ENCODE measurements at regions not wholly inside any gene's neighbourhood (a gene's known extent, or its start where the extent isn't known, plus 50 kb on each side); places are given as distances from the start of the nearest gene placed in this dataset.

GRCh38 chr14:54090274-54090673 is 133.6 kb upstream of the BMP4 start:
- DNase-seq (ENCODE audit: low read depth in 2 of 2): no peak

DNA sequence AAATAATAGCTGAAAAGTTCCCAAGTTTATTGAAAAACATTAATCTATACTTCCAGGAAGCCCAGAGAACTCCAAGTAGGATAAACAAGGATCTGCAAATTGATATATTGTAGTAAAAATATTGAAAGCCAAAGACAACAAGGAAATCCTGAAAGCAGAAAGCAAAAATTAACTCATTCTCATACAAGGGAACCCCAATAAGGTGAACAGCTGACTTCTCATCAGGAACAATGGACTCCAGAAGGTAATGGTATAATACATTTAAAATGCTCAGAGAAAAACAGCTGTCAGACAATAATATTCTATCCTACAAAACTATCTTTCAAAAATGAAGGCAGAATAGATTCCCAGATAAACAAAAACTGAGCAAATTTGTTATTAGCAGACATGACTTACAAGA is 138.1 kb upstream of the BMP4 start:
- DNase-seq (ENCODE audit: low read depth in 2 of 2): no peak

GRCh38 chr14:54098536-54098935 is 141.9 kb upstream of the BMP4 start:
- no peak for DNase-seq (ENCODE audit: low read depth in 2 of 2)

DNA sequence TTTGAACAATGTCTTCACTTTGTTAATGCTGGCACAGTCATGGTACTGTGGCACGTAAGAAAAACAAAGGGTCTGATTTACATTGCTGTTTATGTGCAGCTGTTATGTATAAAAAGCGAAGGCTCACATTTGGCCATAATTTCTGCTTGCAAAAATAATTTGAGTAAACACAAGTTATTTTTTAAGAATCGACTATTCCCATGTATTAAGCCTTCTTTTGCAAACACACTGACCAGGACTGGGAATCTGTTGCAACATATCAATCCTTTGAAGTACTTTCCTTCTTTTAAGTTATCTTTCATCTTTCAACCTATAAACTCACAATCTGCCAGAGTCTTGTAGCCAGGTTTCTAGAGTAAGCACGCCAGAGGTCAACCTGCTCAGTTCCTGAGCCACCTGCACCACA is 145.4 kb upstream of the BMP4 start:
- DNase-seq (ENCODE audit: low read depth in 2 of 2): no peak

DNA sequence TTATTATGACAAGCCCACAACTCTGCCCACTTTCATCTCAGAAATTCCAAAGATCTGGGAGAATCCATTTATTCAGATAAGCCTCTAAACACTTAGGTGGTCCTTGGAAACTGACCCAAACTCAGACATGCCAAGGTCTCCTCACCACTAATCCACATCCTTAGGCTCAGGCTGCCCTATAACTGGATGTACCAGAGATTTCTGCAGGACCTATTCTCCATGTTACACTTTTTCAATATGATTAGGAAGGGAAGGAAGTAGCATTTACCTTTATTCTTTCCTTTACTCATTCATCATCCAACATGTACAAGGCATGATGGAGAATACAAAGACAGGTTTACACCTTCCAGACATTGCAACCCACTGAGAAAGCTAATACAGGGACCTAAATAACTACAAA is 145.9 kb upstream of the BMP4 start:
- DNase-seq (ENCODE audit: low read depth in 2 of 2): no peak

DNA sequence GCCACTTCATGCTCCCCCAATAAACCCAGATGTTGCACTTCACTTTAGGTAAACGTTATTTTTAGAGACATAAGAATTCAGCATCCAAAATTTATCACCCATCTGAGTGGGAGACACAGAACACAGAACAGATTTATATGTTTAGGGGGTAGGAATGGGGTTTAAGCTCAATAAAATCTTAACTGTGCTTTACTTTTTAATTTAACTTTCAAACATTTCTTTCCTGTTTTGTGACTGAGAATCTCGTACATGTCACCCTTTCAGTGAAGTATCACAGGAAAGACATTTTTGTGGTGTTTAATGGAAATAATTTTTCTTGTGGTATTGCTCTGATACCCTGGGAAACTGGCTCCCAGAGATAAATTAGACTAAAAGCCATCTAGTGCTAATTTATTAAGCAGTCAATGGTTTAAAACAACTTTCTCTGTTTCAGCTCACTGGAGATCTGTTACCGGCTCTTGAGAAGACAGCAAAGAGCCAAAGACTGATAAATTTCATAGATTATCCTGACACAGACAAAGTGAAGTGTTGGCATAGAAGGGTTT is 148.0 kb upstream of the BMP4 start:
- DNase-seq (ENCODE audit: low read depth in 2 of 2): no peak

DNA sequence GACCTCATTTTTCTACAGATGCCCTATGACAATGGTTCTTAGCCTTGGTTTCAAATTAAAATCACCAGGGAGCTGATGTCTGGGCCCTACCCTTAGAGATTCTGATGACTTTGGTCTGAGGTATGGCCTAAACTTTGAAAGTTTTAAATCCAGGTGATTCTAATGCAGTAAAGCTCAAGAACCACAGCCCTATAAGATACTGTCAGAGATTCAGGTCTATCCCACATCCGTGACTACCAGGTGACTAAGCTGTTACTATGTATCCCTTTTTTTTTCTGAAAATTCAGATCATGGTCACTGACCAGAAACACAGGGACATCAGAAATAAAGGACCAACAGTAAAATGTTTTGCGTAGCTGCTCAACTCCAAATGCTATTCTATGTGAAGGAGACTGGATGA is 148.8 kb upstream of the BMP4 start:
- no peak for DNase-seq (ENCODE audit: low read depth in 2 of 2)

- no peak for DNase-seq (ENCODE audit: low read depth in 2 of 2)
Measured at GRCh38 chr14:54105898-54106297, 149.3 kb upstream of the BMP4 start.

DNA sequence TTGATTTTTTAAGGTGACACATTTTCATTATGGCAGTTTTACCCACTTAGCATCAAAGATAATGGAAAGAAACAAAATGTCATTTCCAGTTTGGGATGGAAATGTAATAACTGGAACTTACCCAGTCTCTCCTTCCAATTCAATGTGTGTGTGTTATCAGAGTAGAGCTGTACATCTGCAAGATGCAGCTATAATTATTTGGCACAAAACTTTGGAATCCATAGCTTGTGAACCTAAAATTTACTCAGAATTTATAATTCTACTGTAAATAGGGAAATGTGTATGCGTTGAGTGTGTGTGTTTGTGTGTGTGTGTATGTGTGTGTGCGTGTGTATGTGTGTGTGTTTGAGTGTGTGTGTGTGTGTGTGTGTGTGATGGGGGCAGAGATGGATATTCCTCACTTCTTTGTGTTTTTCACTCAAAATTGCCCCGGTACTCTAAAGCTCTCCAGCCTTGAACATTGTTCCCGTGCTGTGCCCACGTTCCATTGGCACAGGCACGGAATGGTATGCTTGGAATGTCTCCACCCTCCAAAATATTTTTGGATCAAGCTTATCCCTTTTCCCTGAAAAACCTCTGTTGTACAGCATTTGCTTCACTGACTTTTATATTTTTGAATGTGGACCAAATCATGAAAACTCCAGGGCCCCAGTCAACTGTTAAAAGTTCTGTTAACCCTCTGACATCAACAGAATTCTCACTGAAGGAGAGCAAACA is 150.2 kb upstream of the BMP4 start:
- peak in 1 of 2 donors; percentile 37 for DNase-seq (ENCODE audit: low read depth in 2 of 2)

- peak; percentile 47 to 84 for DNase-seq (ENCODE audit: low read depth in 2 of 2)
Measured at GRCh38 chr14:54108481-54109471, 152.2 kb upstream of the BMP4 start.

GRCh38 chr14:54109521-54110120 is 153.0 kb upstream of the BMP4 start:
- no peak for DNase-seq (ENCODE audit: low read depth in 2 of 2)

GRCh38 chr14:54114941-54115340 is 158.3 kb upstream of the BMP4 start:
- no peak for DNase-seq (ENCODE audit: low read depth in 2 of 2)

DNA sequence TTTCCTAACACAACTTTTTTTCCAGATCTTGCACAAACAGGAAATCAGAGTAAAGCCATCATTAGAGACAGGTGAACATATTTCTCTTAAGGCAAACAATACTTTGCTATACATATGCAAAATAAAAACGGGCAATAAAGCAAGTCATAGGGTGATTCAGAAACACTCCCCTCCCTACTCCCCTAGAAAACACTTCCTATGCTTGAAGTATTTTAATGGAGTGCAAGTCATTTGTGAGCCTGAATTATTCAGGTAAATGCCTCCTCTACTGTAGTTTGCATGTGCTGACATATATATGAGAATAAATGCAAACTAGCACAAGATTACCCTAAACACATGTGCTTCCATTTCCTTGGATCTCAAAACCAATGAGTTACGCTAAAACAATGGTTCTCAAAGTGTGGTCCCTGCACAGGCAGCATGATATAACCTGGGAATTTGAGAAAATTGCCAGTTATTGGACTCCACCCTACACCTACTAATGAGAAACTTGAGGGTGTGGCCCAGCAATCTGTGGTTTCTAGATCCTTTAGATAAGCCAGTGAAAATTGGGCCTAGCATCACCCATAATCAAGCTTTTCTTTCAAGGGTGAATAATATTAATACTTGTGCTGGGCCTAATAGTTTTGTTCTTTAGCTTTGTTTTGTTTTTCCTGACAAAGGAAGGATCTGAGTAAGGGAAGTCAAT is 159.7 kb upstream of the BMP4 start:
- peak in 1 of 2 donors; percentile 9 for DNase-seq (ENCODE audit: low read depth in 2 of 2)

DNA sequence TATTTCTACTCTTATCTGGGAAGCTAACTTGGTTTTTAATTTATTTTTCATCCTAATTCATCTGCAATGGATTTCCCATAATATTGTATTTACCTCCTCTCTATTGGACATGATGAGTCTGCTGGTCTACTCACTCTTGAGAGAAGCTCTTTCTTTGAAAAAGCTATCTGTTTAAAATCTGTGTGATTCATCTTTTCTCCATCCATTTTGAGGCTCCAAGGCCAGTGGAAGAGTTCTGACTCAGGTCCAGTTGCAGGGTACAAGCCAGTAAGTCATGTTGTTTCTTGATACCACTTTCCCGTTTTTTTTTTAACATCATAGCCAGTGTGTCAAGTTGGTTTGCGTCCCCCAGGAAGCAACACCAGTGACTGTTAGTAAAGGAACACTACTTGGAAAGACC is 160.3 kb upstream of the BMP4 start:
- peak in 1 of 2 donors; percentile 72 for DNase-seq (ENCODE audit: low read depth in 2 of 2)

- DNase-seq (ENCODE audit: low read depth in 2 of 2): peak; percentile 24 to 29
Measured at GRCh38 chr14:54117396-54117795, 160.8 kb upstream of the BMP4 start.

DNA sequence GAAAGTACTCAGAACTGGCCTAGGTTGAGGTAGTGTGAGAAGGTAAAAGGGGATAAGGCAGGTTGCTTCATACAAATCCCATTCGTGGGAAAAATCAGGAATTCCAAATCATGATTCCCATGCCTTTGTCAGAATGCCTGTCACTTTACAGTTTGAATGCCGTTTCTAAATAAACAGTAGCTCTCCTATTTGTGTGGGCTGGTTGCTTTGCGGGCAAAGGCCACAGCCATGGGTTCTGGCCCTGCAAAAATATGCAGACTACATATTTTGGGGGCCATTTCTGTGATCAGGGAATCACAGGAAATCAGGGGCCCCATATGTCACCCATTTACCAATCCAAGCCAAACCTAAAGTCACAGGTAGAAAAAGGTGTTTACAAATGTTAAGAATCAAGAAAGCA is 161.3 kb upstream of the BMP4 start:
- DNase-seq (ENCODE audit: low read depth in 2 of 2): no peak

GRCh38 chr14:54120260-54120659 is 163.6 kb upstream of the BMP4 start:
- DNase-seq (ENCODE audit: low read depth in 2 of 2): no peak

DNA sequence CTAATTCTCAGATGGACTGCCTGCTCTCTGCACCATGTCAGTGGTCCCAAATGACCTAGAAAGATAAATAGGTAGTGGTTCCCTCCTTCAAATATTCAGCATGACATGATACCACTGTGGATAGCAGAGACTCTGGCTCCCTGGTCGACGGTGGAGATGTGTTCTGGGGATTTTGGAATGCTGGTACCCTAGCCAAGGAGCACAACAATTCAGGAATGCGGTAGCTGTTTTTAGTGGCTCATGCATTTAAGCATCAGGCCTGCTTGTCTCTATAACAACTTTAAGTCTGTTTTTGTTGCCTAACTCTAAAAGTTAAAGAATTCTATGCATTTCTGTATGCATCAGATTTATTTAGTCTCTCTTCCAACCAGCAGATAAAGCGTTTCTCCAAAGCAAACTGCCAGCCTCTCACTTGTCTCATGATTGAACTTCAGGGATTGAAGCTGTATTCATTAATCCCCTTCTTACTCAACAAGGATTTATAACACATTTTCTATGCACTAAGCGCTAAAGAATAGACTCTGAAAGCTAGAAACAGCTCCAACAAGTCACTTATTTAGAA is 164.9 kb upstream of the BMP4 start:
- no peak for DNase-seq (ENCODE audit: low read depth in 2 of 2)

DNA sequence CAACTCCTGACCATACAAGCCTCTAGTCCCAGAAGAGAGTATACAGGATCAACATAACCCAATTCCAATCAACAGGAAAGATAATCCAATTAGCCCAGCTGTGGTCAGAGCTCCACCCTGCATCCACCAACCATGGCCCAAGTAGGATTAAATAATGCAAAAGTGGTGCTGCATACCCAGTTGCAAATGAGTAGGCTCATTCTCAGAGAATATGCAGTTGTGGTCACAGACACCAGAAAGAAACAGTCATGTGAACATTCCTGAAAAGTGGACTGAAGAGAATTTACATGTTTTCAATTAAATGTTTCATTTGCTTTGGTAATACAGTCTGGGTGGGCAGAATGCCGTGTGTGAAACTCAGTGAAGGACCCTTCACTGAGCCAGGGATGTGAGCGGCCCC is 167.2 kb upstream of the BMP4 start:
- DNase-seq (ENCODE audit: low read depth in 2 of 2): no peak

GRCh38 chr14:54125109-54125508 is 168.5 kb upstream of the BMP4 start:
- DNase-seq (ENCODE audit: low read depth in 2 of 2): no peak

DNA sequence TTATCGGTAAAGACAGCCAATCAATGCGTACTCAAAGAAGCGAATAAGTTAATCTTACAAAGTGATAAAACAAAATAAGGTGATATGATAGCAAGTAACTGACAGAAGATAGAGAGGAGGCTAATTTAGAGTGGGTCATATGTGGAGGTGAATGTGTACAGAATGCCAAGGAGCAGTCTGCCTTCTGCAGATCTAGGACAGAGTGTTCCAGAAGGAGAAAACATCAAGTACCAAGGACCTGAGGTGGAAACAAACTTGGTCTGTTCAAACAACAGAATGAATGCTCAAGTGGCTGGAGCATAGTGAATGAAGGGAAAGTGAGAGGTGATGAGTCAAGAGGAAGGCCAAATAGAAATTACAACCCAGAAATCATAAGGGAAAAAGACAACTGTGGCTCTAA is 170.3 kb upstream of the BMP4 start:
- DNase-seq (ENCODE audit: low read depth in 2 of 2): no peak
